ENCODE measurements at regions not wholly inside any gene's neighbourhood (a gene's known extent, or its start where the extent isn't known, plus 50 kb on each side); places are given as distances from the start of the nearest gene placed in this dataset.
"Not testable (repeated sequence)": the region's sequence is repeated elsewhere in the genome, so short reads cannot be mapped to it uniquely, and the experiment has no call there.

DNA sequence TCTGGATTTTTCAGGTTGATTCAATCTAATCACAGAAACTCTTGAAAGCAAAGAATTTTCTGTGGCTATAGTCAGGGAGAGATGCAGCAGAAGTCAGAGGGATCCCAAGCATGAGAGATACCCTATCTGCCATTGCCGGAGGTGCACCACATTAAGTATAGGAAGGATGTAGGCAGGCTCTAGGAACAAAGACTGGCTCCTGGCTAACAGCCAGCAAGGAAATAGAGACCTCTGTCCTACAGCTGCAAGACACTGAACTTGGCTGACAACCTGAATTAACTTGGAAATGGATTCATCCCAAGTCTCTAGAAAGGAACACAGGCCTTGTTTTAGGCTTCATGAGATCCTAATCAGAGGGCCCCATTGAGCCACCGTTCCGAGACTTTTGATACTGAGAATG, 364.9 kb upstream of the FLRT2 start:
- DNase-seq (ENCODE audit: low read depth, low spot score) = peak; percentile 49

DNA sequence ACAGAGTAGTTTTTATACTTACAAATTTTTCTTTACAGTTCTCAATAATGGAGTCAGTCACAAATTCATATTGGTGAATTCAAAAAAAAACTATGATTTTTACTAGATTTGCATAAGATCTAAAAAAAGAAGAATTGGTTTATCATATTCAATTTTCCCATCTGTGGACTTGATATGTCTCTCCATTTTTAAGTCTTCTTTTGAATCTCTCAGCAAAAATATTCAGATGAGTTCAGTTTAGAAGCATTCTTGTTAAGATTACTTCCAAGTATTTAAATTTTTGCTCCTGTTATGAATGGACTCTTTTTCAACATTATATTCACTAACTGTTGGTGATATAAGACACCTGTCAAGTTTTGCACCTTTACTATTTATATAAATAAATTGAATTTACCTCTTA, 360.6 kb upstream of the FLRT2 start:
- DNase-seq (ENCODE audit: low read depth, low spot score) = no peak

DNA sequence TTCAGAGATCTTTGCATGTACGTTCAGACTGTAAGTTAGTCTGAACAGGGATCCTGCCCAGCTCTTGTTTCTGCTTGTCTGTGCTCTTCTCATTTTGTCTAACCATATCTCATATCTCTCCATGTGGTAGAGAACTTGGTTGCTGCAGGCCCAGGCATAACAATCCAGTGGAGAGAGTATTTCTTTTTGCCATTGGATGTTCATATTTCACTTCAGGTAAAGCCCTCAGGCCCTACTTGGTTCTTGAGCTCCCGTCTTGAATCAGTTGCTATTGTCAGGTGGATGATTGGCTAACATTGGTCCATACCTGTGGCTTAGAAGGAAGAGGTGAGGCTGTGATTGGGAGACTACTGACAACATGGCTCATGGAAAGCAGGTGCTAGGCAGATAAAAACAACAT, 357.7 kb upstream of the FLRT2 start:
- no peak for DNase-seq (ENCODE audit: low read depth, low spot score)

DNA sequence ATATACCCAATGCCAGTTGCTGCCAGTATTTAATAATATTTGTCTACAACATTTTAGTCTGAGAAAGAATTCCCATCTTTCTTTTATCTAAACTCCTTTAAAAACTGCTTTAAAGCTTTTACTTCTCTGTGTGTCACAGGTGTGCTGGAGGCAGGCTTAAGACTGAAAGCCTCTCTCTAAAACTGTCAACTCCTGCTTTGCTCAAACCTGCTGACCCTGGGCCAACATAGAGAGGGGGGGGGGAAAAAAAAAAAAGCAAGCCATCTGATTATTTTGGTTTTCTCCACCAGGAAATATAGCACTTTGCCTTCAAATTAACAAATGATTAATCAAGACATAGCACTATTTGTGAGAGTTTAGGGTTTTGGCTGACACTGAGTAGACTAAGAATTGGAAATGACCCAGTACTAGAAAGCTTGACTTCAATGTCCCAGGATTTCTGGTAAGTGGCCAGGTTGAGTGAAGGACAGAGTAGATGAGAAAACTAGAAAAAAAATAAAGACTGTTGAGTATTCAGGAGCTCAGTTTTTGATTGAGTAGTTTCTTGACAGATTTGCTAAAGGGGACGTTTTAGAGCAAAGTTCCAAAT, 357.0 kb upstream of the FLRT2 start:
- no peak for DNase-seq (ENCODE audit: low read depth, low spot score)

DNA sequence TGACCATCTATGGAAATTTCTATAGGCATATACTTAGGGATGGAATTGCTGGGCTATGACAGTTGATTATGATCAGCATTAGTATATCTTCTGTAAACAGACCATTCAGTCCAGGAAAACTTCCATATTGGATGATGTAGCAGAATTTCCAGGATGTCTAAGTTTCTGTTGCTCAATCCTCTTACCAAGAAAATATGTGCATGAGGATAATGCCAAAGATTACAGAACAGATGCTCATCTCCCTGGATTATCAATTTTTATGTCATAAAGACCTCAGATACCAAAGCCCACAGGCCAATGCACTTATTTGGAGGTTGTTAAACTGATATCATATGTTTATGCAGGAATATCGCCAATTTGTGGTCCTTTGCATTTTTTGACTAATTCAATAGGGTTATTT, 354.4 kb upstream of the FLRT2 start:
- DNase-seq (ENCODE audit: low read depth, low spot score) = no peak

DNA sequence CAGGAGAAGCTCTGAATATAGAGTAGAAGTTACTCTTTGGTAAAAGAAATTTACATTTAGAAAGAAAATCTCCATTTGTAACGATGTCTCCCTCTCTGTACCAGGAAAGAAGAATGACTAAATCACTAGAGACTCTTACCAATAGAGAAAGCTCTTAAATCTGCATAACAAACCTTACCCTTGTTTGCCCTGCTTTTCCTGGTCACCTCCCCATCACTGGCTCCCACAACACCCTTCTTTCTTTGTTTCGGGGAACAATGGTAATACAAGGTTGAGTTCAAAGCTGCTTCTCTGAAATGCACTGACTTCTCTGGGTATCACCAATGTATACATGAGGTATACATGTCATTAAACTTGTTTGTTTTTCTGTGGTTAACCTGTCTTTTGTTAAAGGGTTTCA, 351.1 kb upstream of the FLRT2 start:
- DNase-seq (ENCODE audit: low read depth, low spot score) = no peak

DNA sequence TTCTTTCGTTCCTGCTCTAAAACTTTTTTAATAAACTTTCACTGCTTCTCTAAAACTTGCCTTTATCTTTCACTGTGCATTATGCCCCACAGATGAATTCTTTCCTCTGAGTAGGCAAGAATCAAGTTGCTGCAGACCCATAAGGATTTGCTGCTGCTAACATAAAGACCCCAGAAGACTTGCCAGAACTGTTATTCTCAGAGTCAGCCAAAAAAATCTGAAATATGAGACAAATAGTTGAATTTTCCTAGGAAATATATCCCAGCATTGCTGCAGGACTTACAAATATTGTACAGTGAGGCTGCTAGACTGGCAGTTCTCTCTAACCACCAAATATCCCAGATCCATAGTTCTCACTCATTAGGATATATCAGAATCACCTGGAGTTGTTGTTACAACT, 349.1 kb upstream of the FLRT2 start:
- no peak for DNase-seq (ENCODE audit: low read depth, low spot score)

DNA sequence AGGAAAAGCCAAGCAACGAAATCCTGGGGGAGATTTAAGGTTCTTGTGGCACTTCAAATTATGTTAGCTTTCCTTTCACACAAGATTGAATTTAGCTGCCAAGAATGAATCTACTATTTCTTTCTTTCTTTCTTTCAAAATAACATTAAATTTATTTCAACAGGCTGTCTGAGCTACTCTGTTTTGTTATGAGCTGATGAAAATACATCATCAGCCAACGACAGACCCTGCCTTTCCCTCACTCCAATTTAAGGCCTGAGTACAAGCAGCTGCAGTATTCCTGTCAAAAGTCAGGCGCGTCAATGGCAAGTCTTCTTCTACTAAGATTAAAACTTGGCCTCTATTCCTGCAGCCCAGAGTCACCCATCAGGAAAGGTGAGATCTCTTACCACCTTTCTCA, 347.7 kb upstream of the FLRT2 start:
- no peak for DNase-seq (ENCODE audit: low read depth, low spot score)

DNA sequence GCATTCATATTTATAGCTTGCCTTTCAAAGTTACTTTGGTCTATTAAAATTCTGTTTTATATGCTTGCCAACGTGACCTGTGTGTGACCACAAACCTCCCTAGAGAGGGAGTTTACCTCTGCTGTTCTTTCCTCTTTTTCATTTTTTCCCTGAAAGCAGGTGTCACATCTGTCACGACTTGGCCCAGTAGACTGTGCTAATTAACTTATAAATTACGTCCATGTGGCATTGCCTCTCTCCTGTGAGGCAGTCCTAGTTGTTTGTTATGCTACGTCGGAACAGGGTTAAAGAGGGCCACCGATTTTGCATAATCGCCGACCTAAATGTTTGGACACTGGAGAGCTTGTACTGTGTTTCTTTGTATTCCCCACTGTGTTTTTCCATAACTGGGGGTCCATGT, 343.9 kb upstream of the FLRT2 start:
- no peak for DNase-seq (ENCODE audit: low read depth, low spot score)

DNA sequence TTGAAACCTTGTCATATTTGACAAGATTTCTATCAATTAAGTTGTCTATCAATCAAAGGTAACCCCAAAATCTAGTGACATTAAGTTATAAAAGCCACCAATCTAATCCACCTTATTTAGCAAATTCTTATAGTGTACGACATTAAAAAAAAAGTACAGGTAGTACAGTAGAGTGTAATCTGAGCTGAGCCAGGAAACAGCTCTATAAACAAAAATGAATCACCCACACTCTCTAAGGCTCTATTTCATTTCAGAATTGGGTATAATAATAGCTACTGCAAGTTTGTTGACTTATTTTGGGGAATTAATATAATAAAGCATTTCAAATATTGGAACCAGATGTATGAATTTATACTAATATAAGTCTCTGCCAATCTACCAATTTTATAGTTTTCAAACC, 342.4 kb upstream of the FLRT2 start:
- no peak for DNase-seq (ENCODE audit: low read depth, low spot score)

DNA sequence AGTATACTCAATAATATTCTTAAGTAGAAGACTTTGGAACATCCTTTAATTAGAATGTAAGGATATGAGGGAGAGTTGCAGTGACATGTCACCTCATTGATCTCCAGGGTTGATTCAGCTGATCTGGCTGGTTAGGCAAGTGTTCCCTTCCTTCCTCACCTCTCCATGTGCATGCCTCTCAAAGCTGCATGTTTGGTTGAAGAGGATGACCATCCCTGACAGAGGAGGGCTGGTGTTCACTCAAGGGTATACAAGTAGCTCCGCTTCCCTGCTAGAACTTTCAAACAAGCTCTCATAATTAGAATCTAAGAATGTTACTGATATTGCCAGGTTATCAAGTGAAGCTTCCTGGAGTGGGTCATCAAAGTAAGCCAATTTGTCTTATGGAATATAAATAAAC, 341.1 kb upstream of the FLRT2 start:
- DNase-seq (ENCODE audit: low read depth, low spot score) = no peak

DNA sequence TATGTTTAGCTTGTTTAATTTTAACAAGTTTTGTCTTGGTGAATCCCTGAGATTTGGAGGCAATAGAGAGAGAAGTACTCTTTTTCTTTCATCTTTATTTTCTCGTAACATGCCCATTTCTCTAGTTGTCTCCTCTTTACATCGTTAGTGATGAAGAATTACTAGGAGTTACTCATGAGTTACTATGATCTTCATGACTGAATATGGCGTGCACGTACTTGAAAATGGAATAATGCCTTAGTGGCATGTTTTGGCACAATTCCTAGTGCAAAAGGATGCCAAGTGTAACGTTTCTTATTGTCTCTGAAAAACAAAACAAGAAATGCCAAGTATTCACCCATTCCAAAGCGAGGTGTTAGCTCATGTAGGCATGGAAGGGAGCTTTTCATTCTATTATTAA, 340.7 kb upstream of the FLRT2 start:
- not testable (repeated sequence) for DNase-seq (ENCODE audit: low read depth, low spot score)

DNA sequence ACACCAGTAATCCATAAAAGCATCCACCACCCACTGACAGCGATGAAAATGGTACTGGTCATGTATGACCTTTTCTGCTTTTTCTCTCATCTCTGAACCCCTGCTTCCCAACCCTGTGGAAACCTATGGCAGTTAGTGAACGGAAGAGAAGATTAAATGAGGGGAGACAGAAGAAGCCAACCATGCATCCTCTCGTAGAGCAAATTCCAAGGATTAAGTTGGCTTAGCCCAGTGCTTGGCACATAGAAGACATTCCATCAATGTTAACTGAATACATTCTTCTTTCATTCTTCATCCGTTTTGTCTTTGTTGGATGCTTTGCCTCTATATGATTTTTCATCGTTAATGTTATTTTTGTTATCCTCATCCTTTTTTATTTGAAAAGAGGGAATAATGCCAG, 339.7 kb upstream of the FLRT2 start:
- no peak for DNase-seq (ENCODE audit: low read depth, low spot score)

DNA sequence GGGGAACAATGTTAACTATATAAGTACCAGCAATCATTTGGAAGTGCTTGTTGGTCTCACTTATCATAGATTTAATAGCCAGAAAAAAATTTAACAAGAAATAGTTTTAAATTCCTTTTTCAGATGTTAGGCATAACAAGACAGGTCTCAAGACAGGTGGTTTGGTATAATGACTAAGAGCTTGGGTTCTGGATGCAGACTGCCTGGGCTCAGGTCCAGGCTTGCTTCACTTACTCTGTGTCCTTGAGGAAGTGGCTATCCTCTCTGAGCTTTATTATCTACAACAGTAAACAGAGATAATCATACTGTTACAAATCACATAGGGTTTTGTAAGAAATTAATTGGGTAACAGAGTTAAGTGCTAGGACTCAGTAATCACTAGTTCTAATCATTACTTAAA, 338.0 kb upstream of the FLRT2 start:
- no peak for DNase-seq (ENCODE audit: low read depth, low spot score)

DNA sequence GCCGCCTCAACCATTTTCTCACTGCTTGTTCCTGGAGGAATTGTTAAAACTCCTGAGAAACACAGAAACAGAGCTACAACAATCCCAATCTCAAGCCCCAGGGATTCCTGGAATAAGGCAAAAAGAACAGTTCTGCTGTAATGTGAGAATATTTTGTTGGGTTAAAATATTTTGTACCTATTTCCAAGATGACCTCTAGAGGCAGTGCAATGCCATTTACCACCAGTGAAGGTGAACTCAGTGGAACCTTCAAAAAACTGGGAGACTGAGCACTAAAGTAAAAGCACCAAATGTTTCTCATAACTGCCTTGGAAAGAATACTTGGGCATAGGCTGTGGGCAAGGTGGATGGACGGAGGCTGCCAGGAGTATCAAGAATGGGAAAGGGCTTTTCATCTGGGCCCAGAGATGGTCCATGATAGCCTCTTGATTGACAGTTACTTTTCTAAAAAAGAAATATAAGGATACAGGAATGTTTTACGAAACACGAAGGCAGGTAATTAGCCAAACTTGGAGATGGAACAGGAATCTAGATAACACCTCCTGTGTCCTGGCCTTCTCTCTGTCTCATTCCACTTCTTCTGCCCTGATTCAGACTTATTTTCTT, 334.0 kb upstream of the FLRT2 start:
- DNase-seq (ENCODE audit: low read depth, low spot score) = no peak

DNA sequence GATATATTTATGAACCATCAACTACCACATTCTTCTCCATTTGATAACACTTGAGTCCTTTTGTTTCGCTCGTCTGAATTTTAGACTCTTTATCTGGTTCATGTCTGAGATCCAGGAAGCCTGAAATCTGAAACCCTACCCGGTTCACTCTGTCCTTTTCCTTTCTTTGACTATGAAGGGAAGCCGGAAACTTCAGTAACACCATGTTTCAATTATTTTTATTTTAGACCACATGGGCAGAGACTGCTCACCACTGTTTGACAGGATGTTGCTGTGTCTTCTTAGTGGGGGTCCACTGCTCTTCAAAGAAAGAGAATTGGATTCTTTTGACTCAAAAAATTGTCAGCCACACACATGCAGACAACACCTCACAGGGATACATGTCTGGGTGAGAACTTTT, 331.9 kb upstream of the FLRT2 start:
- DNase-seq (ENCODE audit: low read depth, low spot score) = no peak

DNA sequence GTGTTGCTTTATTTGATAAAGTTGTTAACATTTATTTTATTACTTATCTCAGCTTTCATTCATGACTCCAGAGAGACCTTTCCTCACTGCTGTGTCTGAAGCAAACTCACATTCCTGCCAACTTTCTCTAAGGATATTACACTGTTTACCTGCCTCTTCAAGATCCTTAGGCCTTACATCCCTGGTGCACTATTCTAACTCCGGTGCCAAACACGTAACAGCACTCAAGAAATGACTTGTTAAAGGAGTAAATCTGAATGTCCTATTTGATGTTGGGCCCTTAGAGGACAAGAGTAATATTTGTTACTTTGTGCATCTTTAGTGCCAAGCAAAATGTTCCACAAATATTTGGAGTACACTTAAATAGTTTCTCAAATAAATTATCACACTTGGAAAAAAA, 324.1 kb upstream of the FLRT2 start:
- DNase-seq (ENCODE audit: low read depth, low spot score) = no peak

DNA sequence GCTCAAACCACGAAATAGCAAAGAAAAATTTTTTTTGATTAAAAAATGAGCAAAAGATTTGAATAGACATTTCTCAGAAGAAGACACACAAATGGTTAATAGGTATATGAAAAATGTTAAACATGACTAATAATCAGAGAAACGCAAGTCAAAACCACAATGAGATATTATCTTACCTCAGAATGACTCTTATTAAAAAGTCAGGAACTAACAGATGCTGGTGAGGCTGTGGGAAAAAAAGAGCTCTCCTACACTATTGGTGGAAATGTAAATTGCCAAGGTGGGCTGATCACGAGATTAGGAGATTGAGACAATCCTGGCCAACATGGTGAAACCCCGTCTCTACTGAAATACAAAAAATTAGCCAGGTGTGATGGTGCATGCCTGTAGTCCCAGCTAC, 315.5 kb upstream of the FLRT2 start:
- no peak for DNase-seq (ENCODE audit: low read depth, low spot score)

DNA sequence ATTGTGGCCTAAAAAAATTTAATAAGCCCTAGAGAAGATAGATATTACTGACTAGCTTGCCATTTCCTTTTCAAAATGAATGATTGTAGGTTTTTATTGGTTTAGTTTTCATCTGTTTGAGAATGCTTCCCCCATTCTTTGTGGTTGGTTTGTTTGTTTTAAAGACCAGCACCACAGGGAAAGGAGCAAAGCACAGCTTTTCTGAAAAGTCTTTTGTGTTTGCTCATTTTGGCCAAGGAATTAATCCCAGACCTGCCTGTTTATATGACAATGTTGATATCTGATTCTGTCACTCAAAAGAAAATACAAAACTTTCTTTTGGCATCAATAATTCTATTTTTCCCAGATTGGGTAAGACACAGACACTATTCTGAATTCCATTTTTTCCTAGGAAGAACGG, 312.5 kb upstream of the FLRT2 start:
- no peak for DNase-seq (ENCODE audit: low read depth, low spot score)

DNA sequence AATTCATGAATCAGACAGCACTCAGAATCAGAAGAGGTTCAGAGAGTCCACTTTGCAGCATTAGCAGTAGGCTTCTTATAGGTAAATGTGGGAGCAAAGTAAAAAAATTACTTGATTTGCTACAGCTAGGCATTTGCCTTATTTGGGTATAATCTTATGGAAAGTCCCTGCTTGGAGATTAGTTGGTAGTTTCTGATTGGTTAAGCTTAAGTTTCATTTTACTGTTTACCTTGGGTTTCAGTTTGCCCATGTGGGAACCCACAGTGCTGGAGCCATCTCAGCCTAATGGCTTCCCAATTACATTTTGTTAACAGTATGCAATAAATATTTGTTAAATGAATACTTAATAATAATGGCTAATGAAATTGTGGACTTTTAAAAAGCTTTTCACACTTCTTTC, 311.0 kb upstream of the FLRT2 start:
- no peak for DNase-seq (ENCODE audit: low read depth, low spot score)

DNA sequence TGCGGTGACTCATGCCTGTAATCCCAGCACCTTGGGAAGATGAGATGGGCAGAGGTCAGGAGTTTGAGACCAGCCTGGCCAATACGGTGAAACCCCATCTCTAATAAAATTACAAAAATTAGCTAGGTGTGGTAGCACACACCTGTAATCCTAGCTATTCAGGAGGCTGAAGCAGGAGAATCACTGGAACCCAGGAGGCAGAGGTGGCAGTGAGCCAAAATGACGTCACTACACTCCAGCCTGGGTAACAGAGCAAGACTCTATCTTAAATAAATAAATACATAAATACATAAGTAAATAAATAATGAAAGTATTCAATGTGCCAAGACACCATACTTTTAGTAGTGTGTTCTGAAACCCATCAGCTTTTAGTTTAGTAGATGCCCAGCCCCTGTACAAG, 308.1 kb upstream of the FLRT2 start:
- DNase-seq (ENCODE audit: low read depth, low spot score) = no peak

DNA sequence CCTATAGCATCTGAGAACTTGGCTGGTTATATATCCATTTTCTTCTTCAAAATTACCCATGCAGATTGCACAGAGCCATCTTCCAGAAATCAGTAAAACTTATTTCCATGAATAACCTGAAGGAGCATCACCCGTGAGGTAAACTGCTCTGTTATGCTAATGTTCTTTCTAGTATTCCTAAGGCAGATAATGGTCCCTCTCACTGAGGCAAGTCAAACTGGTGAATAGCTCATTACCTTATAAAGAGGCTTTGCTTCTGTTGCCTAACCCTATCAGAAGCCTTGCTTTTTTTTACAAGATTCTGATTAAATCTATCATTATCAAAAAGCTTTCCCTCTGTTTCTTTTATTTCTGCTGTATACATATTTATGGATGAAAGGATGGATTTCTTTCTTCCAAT, 307.6 kb upstream of the FLRT2 start:
- DNase-seq (ENCODE audit: low read depth, low spot score) = no peak

DNA sequence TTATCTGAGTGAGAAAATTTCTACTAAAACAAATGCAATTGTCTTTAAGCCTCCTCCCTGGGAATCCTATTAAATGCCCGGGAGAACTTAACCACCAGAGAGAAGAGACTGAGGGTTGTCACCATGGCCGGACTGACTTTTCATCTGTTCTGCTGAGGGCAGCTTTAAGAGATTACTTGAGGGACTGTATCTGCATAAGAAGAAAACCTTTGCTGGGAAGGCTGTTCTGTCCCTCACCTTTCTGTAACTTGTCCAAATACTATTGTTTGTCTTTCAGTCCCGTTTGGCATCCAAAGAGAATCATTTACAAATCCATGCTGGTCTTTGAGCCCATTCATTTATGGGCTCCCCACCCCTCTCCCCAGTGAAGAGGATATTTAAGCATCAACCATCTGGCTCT, 306.3 kb upstream of the FLRT2 start:
- no peak for DNase-seq (ENCODE audit: low read depth, low spot score)

DNA sequence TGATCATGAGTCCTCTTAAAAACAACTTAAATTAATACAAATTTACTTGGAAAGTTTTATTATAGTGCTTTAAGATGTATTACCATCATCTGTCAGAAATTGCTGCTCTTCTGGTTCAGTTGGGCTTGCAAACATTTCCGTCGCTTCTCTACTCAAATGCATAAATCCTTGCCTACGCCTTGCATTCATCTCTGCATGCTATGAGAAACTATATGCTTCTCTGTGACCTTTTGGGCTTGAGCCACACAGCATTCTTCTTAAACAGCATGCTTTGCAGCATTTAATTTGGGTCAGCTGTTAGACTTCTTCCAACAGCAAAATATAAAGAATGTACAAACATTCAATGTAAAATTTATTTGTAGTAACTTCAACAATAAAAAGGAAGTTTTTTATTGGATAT, 305.7 kb upstream of the FLRT2 start:
- DNase-seq (ENCODE audit: low read depth, low spot score) = no peak
